ENCODE measurements at regions not wholly inside any gene's neighbourhood (a gene's known extent, or its start where the extent isn't known, plus 50 kb on each side); places are given as distances from the start of the nearest gene placed in this dataset.

DNA sequence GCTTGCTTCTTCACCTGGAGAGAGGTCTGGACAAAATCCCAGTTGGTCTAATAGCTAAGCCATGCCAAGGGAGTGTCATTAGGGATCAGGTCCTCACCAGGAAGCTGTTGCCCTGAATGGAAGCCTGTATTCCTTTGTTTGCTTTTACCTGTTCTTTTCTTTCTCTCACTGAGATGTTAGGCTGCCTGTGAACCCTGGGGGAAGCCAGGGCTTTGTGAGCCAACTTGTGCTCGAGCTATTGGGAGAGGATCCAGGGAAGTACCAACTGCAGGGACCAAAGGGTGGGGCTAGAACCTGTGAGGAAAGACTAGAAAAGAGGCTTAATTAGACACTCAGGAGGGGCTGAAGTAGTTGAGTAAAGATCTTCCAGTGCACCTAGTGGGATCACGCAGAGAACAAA is 451.2 kb upstream of the TLE4 start:
- no peak for DNase-seq (ENCODE audit: extremely low read depth in 1 of 11, low read depth in 9 of 11, low spot score in 4 of 11)

DNA sequence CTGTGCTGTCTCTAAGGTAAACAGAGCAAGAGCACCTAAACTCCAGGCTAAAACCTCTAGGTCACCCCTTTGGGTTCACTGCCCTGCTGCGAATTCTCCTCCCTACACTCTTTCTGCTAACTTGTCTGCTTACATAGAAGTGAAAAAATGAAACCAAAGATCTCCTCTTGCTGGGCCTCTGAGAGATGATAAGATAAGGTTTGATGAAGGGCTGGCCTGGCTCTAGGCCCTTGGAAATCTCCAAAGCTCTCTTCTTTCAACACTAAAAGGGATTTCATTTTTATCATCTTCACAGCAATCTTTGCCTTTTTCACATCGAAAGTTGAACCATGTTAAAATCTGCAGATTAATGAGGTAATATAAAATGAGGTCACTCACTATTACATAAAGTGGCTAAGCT is 450.8 kb upstream of the TLE4 start:
- no peak for DNase-seq (ENCODE audit: extremely low read depth in 1 of 11, low read depth in 9 of 11, low spot score in 4 of 11)

GRCh38 chr9:79123415-79123814 is 448.4 kb upstream of the TLE4 start:
- DNase-seq (ENCODE audit: extremely low read depth in 1 of 11, low read depth in 9 of 11, low spot score in 4 of 11): no peak

GRCh38 chr9:79127661-79128060 is 444.1 kb upstream of the TLE4 start:
- DNase-seq (ENCODE audit: extremely low read depth in 1 of 11, low read depth in 9 of 11, low spot score in 4 of 11): no peak

DNA sequence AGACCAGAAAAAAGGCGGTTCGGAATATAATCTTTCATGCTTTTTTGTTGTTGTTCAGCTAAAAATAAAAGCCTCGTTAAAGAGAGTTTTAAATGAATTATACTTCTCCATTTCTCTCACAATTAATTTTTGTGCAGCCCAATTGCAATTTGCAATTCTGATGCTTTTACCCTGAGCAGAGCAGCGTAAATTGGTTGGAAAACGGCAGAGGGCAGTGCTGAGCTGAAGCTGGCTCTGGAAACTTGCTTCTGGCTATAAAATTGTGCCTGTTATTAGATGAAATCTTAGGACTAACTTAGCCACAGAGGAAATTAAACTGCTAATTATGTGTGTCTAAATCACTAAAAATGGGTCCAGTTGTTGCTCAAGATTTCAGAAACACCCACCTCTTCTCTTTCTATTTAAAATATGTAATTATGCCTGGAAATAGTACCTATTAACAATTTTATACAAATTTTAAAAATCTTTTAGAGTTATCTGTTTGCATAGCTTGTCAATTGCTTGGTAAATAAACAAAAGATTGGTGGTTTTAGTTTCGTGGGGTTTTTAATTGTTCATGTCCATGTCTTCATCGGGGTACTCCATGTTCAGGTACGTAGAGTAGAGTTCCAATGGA is 441.8 kb upstream of the TLE4 start:
- peak in 10 of 11 donors; percentile 31 to 66 (median 53) for DNase-seq (ENCODE audit: extremely low read depth in 1 of 11, low read depth in 9 of 11, low spot score in 4 of 11)

GRCh38 chr9:79131246-79131774 is 440.5 kb upstream of the TLE4 start:
- DNase-seq (ENCODE audit: extremely low read depth in 1 of 11, low read depth in 9 of 11, low spot score in 4 of 11): no peak

DNA sequence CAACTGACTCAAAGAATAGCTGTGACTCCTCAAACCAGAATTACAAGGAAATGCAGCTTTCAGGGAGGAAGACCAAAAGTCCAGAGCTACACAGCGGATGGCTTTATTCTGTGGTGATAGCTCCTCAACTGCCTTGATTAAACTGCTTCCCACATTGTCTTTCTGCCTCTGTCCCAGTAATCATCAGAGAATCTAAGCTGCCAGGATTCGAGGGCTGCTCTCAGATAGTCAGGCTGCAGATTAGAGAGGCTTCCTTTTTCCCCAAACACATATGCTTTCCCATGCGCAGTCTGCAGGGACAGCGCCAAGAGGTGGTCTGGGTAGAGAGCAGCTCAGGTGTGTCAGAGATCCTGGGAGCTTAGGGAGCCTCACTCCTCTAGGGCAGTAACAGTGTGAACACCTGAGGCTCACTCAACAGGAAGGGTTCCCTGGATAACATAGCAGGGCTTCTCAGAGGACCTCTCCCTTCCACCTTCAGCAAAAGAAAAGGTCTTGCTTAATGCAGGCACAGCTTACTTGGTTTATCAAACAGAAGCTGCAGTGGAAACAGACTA is 439.9 kb upstream of the TLE4 start:
- DNase-seq (ENCODE audit: extremely low read depth in 1 of 11, low read depth in 9 of 11, low spot score in 4 of 11): no peak

DNA sequence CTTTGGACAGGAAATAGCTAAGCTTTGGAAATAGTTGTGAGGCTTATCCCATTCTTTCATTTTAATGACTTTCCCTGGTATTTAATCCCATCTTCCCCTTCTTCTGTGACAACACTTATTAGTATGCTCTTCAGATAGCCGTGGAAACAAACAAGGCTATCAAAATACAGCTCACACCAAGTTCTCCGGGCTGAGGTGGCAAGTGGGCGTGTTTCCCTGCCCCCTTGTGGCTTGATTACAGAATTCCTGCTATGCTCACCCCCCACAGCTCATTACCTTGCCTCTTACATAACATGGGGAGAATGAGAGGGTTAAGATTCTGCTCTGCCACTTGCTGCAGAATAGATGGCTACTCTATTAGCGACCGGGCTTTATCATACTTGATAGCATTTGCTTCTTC is 437.1 kb upstream of the TLE4 start:
- DNase-seq (ENCODE audit: extremely low read depth in 1 of 11, low read depth in 9 of 11, low spot score in 4 of 11): no peak

DNA sequence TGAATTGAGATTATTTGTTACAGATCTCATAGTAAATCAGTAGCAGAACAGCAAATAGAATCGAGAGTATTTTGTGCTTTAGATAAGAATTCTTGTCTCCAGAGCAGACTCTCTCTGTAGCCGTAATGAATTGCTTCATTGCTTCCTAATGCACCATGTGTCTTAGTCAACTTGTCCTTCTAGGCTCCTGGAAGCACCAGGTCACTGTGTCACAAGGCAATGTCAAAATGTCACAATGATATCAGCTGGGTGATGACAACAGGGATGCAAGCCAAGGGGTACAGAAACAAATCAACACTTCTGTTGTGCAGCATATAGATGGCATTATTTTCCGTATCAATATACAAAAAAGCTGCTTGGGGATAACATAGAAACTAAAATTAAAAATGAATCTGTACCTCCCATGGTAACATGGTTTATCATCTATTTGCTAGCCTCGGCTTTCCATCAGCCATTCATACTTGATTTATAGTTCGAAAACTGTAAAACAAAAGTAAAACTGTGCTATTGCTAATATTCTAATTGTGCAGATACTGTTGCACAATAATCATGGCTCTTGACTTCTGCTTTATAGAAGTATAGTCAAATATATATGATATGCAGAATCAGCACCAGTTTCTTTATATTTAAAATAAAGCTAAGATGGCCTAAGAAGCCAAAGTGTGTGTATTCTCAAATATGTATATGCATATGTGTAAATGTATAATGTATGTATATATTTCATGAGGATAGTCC is 435.9 kb upstream of the TLE4 start:
- no peak for DNase-seq (ENCODE audit: extremely low read depth in 1 of 11, low read depth in 9 of 11, low spot score in 4 of 11)

DNA sequence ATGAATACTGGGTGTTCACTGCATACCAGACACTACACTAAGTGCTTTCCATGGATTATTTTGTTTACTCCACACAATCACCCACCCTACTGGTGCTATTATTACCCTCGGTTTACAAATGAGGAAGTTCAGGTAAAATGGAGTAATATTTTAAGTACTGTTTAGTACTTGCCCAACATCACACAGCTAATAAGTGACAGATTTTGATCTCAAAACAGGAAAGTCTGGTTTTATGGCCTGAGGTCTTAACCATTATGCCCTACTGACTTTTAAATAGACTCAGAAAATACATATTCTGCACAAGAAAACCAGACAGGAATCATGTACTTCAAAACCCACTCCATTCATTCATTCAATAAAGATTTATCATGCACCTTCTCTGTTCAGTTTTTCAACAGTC is 431.0 kb upstream of the TLE4 start:
- peak in 1 of 11 donors; percentile 36 for DNase-seq (ENCODE audit: extremely low read depth in 1 of 11, low read depth in 9 of 11, low spot score in 4 of 11)

DNA sequence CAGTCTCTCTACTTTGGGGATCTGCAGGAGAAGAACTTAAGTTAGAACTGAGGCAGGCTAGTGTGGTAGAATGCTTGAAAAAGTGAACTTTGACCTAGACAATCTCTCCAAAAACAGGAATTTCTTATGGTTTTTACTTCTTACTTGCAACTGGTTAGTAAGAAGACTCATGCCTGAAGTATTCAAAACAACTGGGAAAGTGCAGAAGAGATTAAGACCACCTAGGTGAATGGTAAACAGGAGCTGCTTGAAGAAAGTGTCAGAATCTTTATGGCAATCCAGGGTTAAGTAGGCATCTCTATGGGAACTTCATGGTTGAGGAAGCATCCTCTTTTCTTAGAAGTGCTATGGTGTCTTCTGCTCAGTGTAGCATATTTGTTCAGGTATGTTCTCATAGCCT is 428.6 kb upstream of the TLE4 start:
- no peak for DNase-seq (ENCODE audit: extremely low read depth in 1 of 11, low read depth in 9 of 11, low spot score in 4 of 11)

DNA sequence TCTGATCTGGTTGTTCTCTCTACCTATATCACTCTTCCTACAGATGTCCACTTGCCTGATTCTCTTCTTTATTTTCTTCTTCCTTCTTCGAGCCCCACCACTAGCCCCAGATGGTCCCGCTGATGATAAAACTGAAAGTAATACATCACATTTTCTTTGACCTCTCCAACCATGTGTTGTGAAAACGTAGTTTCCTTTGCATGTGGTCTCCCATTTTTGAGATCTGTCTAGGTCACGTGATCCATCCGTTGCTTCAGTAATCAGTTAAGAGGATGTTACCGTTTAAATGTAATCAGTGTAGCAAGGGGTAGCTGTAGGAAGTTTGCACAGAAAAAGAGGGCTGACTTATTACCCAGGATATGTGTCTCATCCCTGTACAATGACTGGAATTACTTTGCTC is 426.3 kb upstream of the TLE4 start:
- no peak for DNase-seq (ENCODE audit: extremely low read depth in 1 of 11, low read depth in 9 of 11, low spot score in 4 of 11)

DNA sequence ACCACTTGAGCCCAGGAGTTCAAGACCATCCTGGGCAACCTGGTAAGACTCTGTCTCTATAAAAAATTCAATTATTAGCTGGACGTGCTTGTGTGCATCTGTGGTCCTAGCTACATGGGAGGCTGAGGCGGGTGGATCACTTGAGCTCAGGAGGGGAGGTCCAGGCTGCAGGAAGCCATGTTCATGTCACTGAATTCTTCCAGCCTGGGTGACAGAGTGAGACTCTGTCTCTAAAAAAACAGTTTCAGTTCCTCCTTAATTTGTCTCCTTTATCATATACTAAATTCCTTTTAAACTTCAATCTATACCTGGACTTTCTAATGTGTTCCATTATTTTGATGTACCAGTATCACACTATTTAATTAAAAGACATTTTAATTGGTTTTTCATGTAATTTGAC is 422.2 kb upstream of the TLE4 start:
- DNase-seq (ENCODE audit: extremely low read depth in 1 of 11, low read depth in 9 of 11, low spot score in 4 of 11): no peak

GRCh38 chr9:79151791-79152190 is 420.0 kb upstream of the TLE4 start:
- DNase-seq (ENCODE audit: extremely low read depth in 1 of 11, low read depth in 9 of 11, low spot score in 4 of 11): no peak

DNA sequence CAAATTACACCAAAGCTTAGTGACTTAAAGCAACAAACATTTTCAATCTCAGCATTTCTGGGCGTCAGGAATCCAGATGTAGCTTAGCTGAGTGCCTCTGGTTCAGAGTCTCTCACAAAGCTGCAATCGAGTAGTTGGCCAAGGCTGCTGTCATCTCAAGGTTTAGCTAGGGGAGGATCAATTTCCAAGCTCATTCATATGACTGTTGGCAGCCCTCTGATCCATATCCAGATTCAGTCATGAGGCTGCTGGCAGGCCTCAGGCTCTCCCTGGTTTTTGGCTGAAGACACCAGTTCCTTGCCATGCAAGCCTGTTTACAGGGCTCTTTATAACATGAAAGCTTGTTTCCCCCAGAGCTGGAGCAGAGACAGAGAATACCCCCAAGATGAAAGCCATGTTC is 419.5 kb upstream of the TLE4 start:
- DNase-seq (ENCODE audit: extremely low read depth in 1 of 11, low read depth in 9 of 11, low spot score in 4 of 11): no peak

- DNase-seq (ENCODE audit: extremely low read depth in 1 of 11, low read depth in 9 of 11, low spot score in 4 of 11): no peak
These were observed 417.0 kb upstream of the TLE4 start for GRCh38 chr9:79154806-79155205.

DNA sequence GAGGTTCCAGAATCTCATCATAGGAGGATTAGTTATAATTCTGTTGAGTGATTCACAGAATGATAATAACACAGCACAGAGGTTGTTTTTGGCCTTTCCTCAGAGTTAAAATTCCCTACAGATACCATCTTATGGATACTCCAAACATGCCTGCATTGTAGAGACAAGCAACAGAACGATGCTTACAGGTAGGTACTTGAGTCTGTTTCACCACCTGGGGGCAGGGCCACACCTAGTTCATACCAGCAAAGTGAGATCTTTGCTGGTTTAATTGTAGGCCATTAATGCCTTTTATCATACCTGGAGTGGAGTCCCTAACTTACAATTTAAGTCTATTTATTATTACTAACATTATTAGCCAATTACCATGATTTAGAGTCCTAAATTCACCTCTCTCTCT is 416.5 kb upstream of the TLE4 start:
- DNase-seq (ENCODE audit: extremely low read depth in 1 of 11, low read depth in 9 of 11, low spot score in 4 of 11): no peak

- DNase-seq (ENCODE audit: extremely low read depth in 1 of 11, low read depth in 9 of 11, low spot score in 4 of 11): no peak
These were observed 408.2 kb upstream of the TLE4 start for GRCh38 chr9:79163544-79163943.

- DNase-seq (ENCODE audit: extremely low read depth in 1 of 11, low read depth in 9 of 11, low spot score in 4 of 11): no peak
These were observed 407.4 kb upstream of the TLE4 start for GRCh38 chr9:79164406-79164805.

- peak in 2 of 11 donors; percentile 41 to 52 for DNase-seq (ENCODE audit: extremely low read depth in 1 of 11, low read depth in 9 of 11, low spot score in 4 of 11)
These were observed 406.6 kb upstream of the TLE4 start for GRCh38 chr9:79165020-79165780.
